Glomerular endothelial cell (primary cell): ENCODE measurements at regions not wholly inside any gene's neighbourhood (a gene's known extent, or its start where the extent isn't known, plus 50 kb on each side); places are given as distances from the start of the nearest gene placed in this dataset.

Source experiments
- DNase-seq: peaks from one replicate; pipeline ENCODE4 v3.0.0-alpha.2; 2011; ENCODE audit warnings: low read depth, low spot score; ENCODE audit errors: extremely low read depth

DNA sequence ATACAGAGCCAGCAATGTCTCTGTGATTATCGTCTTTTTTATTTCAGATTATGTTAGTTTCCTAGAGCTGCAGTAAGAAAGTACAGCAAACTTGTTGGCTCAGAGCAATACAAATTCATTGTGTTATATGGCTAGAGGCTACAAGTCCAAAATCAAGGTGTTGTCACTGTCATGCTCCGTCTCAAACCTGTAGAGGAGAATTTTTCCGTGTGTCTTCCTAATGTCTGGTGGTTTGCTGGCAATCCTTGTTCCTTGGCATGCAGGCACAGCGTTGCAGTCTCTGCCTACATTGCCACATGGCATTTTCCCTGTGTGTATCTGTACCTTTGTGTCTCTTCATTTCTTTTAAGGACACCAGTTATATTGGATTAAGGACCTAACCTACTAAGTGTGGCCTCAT, 244.4 kb downstream of the LRRIQ3 start:
- DNase-seq = no peak

GRCh38 chr1:73953186-73953585, 244.8 kb downstream of the LRRIQ3 start:
- no peak for DNase-seq

- no peak for DNase-seq
These were observed 249.9 kb downstream of the LRRIQ3 start for GRCh38 chr1:73948055-73948454.

GRCh38 chr1:73947009-73947408, 251.0 kb downstream of the LRRIQ3 start:
- DNase-seq = no peak

DNA sequence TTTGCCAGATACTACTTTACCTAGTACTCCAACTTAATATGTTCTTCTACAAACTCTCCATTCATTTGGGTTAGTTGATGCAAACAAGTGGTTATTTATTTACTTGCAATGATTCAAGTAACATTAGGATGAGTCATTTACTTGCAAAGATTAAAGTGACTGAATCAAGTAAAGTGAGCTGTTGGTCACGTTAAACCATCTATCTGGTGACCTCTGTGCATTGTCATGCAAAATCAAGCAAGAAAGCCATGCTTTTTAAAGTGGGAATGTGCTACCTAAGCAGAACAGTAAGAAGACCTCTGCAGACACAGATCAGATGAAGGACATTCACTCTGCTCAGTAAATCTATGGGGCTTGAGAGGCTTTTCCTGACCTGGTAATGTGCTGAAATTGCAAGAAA, 254.7 kb downstream of the LRRIQ3 start:
- no peak for DNase-seq

GRCh38 chr1:73930293-73930692, 267.7 kb downstream of the LRRIQ3 start:
- DNase-seq = no peak

GRCh38 chr1:73914951-73915350, 283.0 kb downstream of the LRRIQ3 start:
- no peak for DNase-seq

- DNase-seq = no peak
These were observed 285.0 kb downstream of the LRRIQ3 start for GRCh38 chr1:73913025-73913424.

DNA sequence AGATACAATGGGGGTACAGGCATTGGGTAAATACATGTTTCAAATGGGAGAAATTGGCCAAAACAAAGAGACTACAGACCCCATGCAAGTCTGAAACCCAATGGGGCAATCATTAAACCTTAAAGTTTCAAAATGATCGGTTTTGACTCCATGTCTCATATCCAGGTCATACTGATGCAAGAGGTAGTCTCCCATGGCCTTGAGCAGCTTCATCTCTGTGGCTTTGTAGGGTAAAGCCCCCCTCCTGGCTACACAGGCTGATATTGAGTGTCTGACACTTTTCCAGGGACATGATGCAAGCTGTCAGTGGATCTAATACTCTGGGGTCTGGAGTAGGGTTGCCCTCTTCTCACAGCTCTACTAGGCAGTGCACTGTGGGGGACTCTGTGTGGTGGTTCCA, 286.1 kb downstream of the LRRIQ3 start:
- DNase-seq = no peak

GRCh38 chr1:73910466-73910865, 287.5 kb downstream of the LRRIQ3 start:
- no peak for DNase-seq

DNA sequence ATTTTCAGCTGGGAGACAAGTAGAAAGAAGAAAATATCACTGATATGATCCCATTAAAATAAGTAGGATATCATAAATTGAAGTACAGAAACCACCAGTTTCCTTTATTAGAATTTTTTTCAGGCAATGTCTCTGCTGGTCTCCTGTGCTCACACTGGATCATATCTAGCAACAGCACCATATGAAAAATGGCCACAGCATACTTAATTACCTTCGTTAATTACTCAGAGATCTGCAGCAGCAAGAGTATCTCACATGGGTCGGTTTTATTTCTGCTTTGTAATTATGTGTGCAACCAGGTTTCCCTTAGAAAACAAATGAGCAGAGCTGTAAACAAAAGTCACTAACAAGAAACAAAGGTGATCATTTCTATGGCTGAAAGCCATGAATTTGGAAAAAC, 287.9 kb downstream of the LRRIQ3 start:
- no peak for DNase-seq

DNA sequence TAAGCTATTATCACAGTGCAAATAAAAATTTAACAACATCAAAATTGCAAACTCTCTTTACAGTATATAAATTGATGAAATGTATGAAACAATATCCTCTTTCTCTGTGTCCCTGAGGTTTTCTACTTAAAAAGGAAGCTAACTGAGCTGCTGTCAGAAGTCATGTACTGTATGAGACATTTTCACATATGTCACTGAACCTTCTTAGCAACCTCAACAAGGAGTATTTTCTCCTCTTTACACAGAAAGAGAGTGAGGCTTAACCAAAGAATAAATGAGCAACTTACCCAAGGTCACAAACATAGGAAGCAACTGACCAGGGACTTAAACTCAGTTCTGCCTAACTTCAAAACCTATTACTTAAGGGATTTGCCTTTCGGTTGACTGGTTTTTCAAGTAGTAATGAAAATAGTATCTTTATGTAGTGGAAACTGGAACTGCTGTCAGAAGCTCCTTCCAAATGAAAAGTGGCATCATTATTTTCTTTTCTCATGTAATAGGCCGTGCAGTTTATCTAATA, 288.9 kb downstream of the LRRIQ3 start:
- no peak for DNase-seq

DNA sequence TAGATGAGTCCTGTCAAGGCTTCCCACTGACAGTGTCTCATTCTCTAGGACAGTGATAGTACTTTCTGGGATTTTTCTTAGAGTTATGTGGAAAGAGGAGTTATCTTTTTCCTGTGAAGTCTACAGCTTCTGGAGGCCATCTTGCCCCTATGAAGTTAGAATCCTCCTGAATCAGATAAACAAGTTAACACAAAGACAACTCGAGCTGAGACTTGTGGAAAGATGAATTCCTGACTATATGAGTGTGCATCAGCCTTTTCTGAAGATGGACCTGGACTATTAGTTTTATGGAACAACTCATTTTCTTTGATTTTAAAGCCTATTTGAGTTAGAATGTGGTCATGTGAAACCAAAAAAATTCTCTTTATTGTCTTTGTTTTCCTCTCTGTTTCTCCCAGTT, 290.9 kb downstream of the LRRIQ3 start:
- DNase-seq = no peak

DNA sequence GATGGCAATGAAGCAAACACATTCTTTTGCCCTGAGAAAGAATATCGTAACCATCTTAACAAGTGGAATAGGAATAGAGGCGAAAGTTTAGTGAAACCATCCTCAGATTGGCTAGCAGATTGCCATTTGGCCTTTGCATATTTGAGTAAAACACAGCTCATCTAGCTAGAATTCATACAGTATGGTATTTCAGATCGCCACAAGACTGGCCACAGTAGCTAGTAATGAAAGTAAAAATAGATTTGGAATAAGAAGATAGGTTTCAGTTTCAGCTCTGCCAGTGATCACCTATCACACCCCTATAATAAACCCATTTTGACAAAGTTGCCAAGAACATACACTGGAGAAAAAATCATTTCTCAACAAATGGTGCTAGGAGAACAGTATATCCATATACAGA, 294.9 kb downstream of the LRRIQ3 start:
- no peak for DNase-seq

- DNase-seq = no peak
These were observed 296.2 kb downstream of the LRRIQ3 start for GRCh38 chr1:73901738-73902137.

DNA sequence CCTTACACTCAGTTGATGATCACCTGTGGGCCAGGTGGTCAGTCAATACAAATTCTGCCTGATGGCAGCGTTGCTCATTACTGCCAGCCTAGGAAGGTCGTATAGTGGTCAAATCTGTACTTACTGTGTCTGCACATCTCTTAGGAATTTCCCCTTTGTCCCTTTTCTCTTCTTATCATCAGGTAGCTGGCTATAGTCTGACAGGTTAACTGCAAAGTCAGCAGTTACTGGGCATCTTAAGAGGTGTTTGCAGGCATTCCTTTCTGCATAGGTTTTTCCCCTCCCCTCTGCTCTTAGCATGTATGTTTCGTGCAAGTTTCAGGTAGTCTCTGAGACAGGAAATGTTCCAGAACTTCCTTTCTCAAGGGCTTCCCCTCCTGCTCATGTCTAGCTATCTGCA, 298.7 kb downstream of the LRRIQ3 start:
- DNase-seq = no peak

DNA sequence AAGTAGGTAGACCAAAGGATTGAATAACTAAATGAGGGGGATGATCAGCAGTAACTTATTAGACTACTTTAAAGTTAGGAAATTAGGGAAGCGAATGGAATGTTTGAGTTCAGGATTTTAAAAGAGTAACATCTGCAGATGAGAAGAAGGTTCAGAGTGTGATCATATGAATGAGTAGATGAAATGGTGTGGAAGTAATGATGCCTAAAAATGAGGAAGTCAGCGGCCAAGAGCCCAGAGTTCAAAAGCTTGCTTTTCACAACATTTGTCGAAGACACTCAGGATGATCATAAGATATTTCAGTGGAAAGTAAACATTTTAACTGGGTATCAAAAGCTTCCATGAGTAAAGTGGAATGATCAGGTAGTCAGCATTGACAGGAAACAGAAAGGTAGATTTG, 299.4 kb downstream of the LRRIQ3 start:
- DNase-seq = no peak

DNA sequence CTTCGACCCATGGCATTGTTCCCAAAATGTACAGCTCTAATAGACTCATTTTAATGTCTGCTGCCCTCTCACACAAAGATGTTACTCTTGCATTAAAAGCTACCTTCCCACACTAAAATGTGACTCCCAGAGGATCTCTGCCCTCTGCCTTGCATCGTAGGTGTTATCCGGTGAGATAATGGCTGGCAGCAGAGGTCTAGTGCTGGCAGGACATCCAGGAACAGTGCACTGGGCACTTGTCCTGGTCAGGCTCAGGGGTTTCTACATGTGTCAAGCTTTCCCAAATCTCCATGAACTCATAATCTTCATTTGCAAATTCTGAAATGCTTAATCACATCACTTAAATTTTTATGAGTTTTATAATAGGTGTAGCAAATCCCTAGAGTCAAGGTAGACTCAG, 310.6 kb downstream of the LRRIQ3 start:
- no peak for DNase-seq

DNA sequence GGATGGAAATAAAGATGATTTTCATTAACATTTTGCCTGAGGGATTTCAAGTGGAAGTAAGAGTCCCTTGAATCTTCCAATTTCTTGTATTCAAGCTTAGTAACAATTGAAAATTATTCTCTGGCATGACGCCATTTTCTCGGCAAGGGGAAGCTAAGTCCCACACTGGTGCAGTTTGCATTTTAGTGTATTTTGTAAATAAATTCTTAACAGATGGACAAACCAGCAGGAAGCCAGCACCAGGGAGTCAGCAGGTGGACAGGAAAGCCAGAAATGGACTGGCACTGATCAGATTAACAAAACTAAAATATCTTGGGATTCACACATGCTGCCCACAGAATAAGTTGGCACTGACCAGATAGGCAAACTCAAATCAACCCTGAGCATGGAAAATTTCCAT, 311.3 kb downstream of the LRRIQ3 start:
- DNase-seq = no peak

GRCh38 chr1:73874806-73875205, 323.2 kb downstream of the LRRIQ3 start:
- no peak for DNase-seq

- DNase-seq = no peak
These were observed 329.1 kb downstream of the LRRIQ3 start for GRCh38 chr1:73868810-73869336.

- no peak for DNase-seq
These were observed 335.6 kb downstream of the LRRIQ3 start for GRCh38 chr1:73862355-73862754.

DNA sequence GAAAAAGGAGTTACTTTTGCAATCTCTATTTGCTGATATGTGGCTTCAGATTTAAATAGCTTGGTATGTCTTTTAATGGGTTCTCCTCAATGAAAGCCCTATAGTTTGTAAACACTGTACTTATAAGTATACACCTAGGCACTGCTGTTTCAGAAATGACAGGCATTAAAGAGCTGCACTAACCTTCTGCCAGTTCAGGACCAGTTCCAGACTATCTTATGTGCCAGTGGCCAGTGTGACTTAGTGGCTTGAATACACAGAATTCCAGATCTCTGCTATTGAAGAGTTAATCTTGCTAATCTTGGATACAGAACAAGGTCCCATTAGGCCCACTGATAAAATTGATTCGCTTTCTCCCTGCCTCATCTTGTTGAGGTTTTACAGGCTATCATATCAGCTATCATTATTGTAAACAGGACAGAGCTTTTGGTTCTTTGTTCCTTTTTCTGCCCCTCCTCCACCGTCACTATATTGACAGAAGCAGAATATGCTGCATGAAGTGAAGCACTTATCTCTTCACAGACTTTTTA, 337.5 kb downstream of the LRRIQ3 start:
- no peak for DNase-seq
